Iris pigment epithelial cell (primary cell): ENCODE measurements at regions not wholly inside any gene's neighbourhood (a gene's known extent, or its start where the extent isn't known, plus 50 kb on each side); places are given as distances from the start of the nearest gene placed in this dataset.
A peak's percentile ranks its signal among the peaks of the same experiment; 100 is the strongest.

Experiments used
- DNase-seq: peaks from one replicate; pipeline ENCODE4 v3.0.0-alpha.2; 2011; ENCODE audit warnings: low read depth

DNA sequence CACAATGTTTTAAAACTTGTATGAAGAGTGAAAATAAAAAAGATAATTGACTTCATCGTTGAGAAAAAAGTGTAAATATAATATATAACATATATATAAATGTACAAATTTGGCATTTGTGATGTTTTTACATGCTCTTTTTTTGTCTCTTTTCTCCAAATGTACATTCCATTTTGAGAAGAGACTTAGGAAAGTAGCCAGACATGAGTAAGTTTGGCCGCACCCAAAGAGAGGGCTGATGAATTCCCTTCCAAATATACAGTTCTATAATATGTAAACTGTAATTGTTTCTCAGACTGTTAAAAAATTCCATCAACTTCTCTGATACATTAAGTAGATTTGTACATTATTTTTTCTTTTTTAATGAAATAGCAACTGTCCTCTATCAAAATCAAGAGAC lies 193.2 kb upstream of the MAP3K1 start:
- DNase-seq, result no peak

DNA sequence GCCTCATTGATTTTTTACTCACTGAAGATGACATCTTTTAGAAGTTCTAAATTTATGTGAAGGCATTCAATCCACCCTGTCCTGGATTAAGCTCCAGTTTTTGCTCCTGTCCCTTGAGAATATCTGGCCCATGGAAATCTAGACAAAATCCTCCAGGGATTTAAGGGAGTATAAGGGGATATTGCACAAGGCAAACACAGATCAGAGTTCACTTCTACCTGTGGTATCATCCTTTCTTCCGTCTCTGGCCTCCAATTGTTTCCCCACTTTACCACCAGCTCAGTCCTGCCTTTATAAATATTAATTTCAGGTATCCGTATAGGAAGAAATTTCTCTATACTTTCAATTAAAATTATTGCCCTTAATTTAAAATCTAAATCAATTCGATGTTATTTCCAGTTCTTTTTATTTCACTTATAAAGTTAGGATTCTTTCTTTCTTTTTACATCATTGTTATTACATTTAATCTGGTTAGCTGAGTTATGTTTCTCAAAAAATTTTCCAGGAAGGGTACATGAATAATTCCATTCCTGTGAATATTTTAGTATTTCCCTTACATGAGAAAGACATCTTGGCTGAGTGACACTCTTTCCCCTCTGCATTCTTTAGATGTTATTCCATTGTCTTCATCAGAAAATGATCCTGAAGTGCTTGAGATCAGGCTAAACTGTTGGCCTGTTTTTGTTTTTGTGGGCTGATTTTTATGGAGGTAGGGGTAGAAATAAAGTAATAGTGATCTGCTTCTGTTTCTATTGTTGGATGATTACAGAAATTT lies 194.3 kb upstream of the MAP3K1 start:
- DNase-seq, result peak; percentile 64

GRCh38 chr5:56617998-56618397 lies 197.4 kb upstream of the MAP3K1 start:
- DNase-seq, result no peak

DNA sequence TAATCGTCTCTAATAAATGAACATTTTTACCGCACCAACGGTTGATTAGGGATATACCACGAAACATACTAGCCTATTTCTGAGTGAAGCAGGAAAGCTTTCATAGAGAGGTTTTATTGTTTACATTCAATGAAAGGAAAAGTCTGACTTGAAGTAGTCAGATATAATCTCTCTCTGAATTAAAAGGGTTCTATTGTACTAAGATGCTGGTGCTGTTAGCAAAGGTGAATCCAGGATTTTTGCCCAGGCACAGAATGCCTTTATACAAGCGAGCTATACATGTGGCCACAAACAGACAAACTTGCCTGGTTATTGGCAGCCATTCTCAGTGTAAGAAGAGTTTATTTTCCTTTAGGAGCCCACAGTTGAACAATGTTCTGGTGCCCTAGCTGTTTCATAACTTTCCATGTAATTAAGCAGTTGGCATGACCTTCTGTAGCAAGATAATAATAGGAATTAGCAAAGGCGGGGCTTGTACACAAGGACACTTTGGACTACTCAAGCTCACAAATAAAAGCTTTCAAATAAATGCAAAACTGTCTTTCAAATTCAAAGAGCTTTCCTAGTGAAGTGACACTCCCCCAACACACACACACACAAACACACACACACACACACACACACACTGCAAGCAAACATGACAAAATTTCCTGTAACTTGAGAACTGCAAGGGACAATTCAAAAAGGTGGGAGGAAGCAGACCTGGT lies 198.7 kb upstream of the MAP3K1 start:
- DNase-seq, result no peak

DNA sequence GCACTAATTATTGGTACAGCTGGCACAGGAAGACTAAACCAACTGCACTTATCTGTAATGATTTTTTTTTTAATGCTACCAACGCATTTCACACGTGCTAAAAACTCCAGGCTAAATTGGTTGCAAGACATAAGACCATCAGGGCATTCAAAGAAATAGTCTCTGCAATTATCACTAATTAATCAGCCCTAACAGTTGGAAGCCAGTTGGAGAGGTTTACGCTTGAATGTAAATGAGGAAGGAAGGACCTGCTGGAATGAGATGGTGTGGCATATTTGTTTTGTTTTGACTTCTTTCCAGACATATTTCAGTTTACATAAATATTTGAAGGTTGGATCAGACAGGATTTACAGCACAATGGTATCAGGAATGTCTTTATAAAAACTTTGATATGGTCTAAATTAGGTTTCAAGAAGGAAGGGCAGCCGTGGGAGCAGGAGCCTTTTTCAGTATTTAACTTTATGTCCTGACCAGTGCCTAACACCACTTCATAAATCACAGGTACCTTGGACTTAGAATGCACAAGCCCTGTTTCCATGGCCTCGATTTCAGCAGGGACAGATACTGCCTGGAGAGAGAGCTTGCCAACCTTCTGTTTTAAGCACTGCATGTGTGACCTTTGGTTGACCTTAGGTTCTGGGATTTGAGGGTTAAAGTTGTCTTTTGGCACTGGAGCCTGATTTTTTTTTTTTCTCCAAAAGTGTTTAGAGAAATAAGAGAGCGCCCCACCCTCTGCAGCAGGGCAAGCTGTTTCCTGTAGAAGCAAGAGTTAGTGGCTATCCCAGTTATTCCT lies 199.8 kb upstream of the MAP3K1 start:
- DNase-seq, result no peak

GRCh38 chr5:56612759-56613158 lies 202.6 kb upstream of the MAP3K1 start:
- no peak for DNase-seq

GRCh38 chr5:56612353-56612752 lies 203.0 kb upstream of the MAP3K1 start:
- DNase-seq, result no peak

DNA sequence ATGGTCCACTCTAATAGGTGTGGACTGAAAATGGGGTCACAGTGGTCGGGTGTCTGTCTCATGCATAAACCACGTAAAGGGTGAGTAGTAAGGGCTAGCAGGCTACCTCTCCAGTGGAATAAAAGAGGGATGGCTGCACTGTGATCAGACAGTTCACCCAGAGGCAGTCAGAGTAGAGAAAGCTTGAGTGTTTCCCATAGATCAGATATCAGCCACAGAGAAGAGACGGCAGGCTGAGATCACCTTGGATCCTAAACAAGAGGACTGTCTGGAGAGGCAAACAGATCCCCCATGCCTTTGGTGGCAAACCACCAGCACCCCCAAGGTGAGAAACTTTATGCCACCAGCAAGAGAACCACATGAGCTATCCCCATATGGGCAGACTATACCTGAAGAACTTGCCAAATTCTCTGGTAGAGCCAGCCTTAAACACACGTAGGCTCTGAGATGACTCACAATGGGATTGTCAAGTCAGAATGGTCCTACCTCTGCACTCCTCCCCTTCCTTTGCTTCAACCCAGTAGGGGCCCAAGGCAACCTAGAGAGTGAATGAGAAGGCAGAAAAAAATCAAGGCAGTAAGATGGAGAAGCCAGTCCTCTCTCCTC lies 205.2 kb upstream of the MAP3K1 start:
- no peak for DNase-seq

- no peak for DNase-seq
Measured at GRCh38 chr5:56608217-56608925, 207.0 kb upstream of the MAP3K1 start.

- peak; percentile 68 for DNase-seq
Measured at GRCh38 chr5:56607551-56607950, 207.8 kb upstream of the MAP3K1 start.

DNA sequence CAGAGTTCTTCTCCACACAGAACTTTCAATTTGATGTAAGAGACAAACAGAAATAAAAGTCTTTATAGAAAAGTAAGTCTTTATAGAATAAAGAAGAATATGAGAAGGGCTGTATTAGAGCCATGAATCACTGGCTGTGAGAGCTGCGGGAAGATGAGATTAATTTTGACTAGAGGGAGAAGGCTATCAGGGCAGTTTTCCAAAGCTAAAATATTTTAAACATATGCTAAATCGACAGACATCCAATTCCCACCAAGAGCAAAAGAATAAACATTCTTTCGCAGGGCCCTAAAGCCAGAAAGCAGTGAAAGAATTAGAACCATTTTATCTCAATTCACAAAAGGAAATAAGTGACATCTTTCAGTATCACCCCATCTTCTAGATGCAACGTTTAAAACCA lies 208.3 kb upstream of the MAP3K1 start:
- DNase-seq, result peak; percentile 39

DNA sequence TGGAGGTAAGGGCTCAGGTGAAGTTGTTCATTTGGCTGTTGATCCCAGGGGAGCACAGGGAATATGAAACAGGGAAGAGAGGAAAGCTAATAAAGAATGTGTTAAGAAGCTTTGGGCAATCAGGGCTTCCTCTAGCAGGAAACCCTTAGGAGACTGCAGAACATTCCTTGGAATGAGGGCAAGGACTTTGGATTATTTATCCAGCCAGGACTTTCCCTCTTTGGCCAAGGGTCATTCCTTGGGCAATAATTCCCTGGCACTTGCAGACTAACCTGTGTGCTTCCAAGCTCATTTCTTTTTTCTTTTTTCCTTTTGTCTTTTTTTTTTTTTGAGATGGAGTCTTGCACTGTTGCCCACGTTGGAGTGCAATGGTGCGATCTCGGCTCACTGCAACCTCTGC lies 209.2 kb upstream of the MAP3K1 start:
- DNase-seq, result no peak

GRCh38 chr5:56605231-56605630 lies 210.1 kb upstream of the MAP3K1 start:
- DNase-seq, result no peak

DNA sequence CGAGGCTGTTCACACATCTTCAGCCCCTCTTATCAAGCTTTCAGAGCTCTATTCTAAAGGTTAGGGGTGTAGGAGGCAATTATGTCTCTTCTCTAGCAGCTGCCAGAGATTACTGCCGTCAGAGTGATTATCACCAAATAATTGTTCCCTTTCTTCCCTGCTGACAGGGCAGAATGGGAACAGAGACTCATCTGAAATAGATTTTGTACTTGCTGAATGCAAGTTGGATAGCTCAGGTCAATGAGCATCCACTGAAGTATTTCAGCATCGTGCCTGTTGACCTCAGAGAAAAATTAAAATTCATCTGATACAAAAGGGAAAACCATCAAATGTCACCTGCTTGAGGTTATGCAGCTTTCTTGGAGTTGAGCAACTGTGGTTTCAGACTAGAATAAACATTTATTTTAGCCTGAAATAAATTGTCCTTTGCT lies 213.7 kb upstream of the MAP3K1 start:
- DNase-seq, result peak; percentile 46

DNA sequence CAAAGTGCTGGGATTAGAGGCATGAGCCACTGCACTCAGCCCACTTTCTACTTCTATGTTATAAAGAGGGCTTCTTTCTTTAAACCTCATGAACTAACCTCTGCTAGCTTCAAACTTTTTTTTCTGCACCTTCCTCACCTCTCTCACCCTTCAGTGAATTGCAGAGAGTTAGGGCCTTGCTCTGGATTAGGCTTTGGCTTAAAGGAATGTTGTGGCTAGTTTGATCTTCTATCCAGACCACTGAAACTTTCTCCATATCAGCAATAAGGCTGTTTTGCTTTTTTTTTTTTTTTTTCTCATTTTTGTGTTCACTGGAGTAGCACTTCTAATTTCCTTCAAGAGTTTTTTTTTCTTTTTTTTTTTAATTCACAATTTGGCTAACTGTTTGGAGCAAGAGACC lies 216.4 kb upstream of the MAP3K1 start:
- no peak for DNase-seq

- no peak for DNase-seq
Measured at GRCh38 chr5:56596155-56596554, 219.2 kb upstream of the MAP3K1 start.

DNA sequence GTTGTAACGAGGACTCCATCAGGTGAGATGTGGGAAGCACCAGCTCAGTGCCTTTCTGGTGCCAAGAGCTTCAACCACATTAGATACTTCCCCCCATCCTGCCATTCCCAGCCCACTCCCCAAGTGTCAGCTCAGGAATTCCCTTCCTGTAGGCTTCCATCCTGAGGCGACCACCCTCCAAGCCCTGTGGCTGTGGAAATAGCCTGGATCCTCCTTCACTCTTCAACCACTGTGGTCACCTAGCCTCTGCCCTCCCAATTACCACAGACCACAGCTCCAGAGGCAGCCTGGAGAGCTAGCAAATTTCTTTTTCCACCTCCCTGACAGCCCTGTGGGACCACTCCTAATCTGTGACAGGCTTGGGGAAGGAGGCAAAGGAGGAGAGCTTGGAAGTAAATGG lies 219.8 kb upstream of the MAP3K1 start:
- DNase-seq, result no peak

- no peak for DNase-seq
Measured at GRCh38 chr5:56594792-56595191, 220.6 kb upstream of the MAP3K1 start.

- no peak for DNase-seq
Measured at GRCh38 chr5:56591081-56591480, 224.3 kb upstream of the MAP3K1 start.

- no peak for DNase-seq
Measured at GRCh38 chr5:56589481-56589860, 225.9 kb upstream of the MAP3K1 start.

- no peak for DNase-seq
Measured at GRCh38 chr5:56588636-56589480, 226.5 kb upstream of the MAP3K1 start.
